Colonic mucosa (tissue), 4 donors: ENCODE measurements at regions not wholly inside any gene's neighbourhood (a gene's known extent, or its start where the extent isn't known, plus 50 kb on each side); places are given as distances from the start of the nearest gene placed in this dataset.

Source experiments
- DNase-seq: peaks from one replicate; pipeline ENCODE4 v3.0.0-alpha.2; 2020
- H3K27ac ChIP-seq: fragments of 200-600 bp; one replicate; pipeline ENCODE4 v1.8.0; 2021
- H3K27me3 ChIP-seq: fragments of 200-600 bp; one replicate; pipeline ENCODE4 v1.8.0; 2021
- H3K36me3 ChIP-seq: fragments of 200-600 bp; one replicate; pipeline ENCODE4 v1.8.0; 2021
- H3K4me1 ChIP-seq: fragments of 200-600 bp; one replicate; pipeline ENCODE4 v1.8.0; 2021; ENCODE audit warnings: mild to moderate bottlenecking
- H3K4me3 ChIP-seq: fragments of 200-600 bp; one replicate; pipeline ENCODE4 v1.8.0; 2021
- H3K9ac ChIP-seq, 2 donors: one replicate each; pipeline ENCODE4 v1.7.0; 2013; ENCODE audit warnings: control low read depth in 2 of 2, low read depth in 2 of 2, low read length in 2 of 2
- H3K9me3 ChIP-seq: fragments of 200-600 bp; one replicate; pipeline ENCODE4 v1.8.0; 2021
- CTCF ChIP-seq: fragments of 200-600 bp; IDR thresholded peaks from one replicate; pipeline ENCODE4 v1.8.0; 2022; ENCODE audit warnings: antibody characterized with exemption, mild to moderate bottlenecking
- intact Hi-C: fragments of 100-400 bp; cut with DNase I; formaldehyde crosslinking; loops from one replicate; pipeline ENCODE4 v1.14.1; 2022
- donor health status: healthy.
- donor health status: DM: no; HTN: no; CAD: no.
- donor health status: DM: no; HTN: no; CAD: no.

- no peak overlapping the region for H3K4me3 ChIP-seq
- TF ChIP-seq CTCF: no peak
- H3K36me3 ChIP-seq: no peaks in the 10 kb centered on the region
- H3K27ac ChIP-seq: no peak overlapping the region
- no peak overlapping the region for H3K9ac ChIP-seq
- no peaks in the 10 kb centered on the region for H3K27me3 ChIP-seq
- H3K9me3 ChIP-seq: no peaks in the 10 kb centered on the region
- no peak for DNase-seq
- intact Hi-C loops: no loop called here
- no peaks in the 10 kb centered on the region for H3K4me1 ChIP-seq
Measured at GRCh38 chr9:135009794-135010585, 77.5 kb upstream of the OLFM1 start.

- no peaks in the 10 kb centered on the region for H3K27me3 ChIP-seq
- TF ChIP-seq CTCF: no peak
- no peaks in the 10 kb centered on the region for H3K36me3 ChIP-seq
- no peak for DNase-seq
- no peak overlapping the region for H3K27ac ChIP-seq
- H3K4me1 ChIP-seq: no peaks in the 10 kb centered on the region
- no peak overlapping the region for H3K4me3 ChIP-seq
- intact Hi-C loops: no loop called here
- H3K9ac ChIP-seq: no peak overlapping the region
- H3K9me3 ChIP-seq: no peaks in the 10 kb centered on the region
Measured at GRCh38 chr9:135010586-135010860, 76.9 kb upstream of the OLFM1 start.

GRCh38 chr9:135010921-135011320, 76.5 kb upstream of the OLFM1 start:
- Histone ChIP-seq H3K27ac (no peak overlapping the region), H3K36me3 (no peaks in the 10 kb centered on the region), H3K9ac (no peak overlapping the region), H3K4me3 (no peak overlapping the region), H3K9me3 (no peaks in the 10 kb centered on the region), H3K27me3 (no peaks in the 10 kb centered on the region), H3K4me1 (no peaks in the 10 kb centered on the region)
- no peak for TF ChIP-seq CTCF
- no peak for DNase-seq
- intact Hi-C loops: no loop called here

- Histone ChIP-seq H3K27ac (no peak overlapping the region), H3K4me1 (no peaks in the 10 kb centered on the region), H3K9me3 (no peaks in the 10 kb centered on the region), H3K4me3 (no peak overlapping the region), H3K27me3 (no peaks in the 10 kb centered on the region), H3K9ac (no peak overlapping the region), H3K36me3 (no peaks in the 10 kb centered on the region)
- no peak for DNase-seq
- intact Hi-C loops: no loop called here
- no peak for TF ChIP-seq CTCF
Measured at GRCh38 chr9:135012166-135012565, 75.3 kb upstream of the OLFM1 start.

GRCh38 chr9:135014311-135015010, 73.0 kb upstream of the OLFM1 start:
- Histone ChIP-seq H3K9me3 (no peaks in the 10 kb centered on the region), H3K9ac (no peak overlapping the region), H3K36me3 (no peaks in the 10 kb centered on the region), H3K4me1 (no peaks in the 10 kb centered on the region), H3K4me3 (no peak overlapping the region), H3K27me3 (no peaks in the 10 kb centered on the region), H3K27ac (no peak overlapping the region)
- DNase-seq: no peak
- TF ChIP-seq CTCF: no peak
- intact Hi-C loops: no loop called here
